A549 (cell line): ENCODE measurements at regions not wholly inside any gene's neighbourhood (a gene's known extent, or its start where the extent isn't known, plus 50 kb on each side); places are given as distances from the start of the nearest gene placed in this dataset.
"Not testable (repeated sequence)": the region's sequence is repeated elsewhere in the genome, so short reads cannot be mapped to it uniquely, and the experiment has no call there.

ENCODE experiments used
- EHF ChIP-seq: fragments of 250-450 bp; sonication (Bioruptor Pico); IDR thresholded peaks from 2 replicates; pipeline ENCODE4 v1.5.0; 2020; ENCODE audit warnings: mild to moderate bottlenecking
- EP300 ChIP-seq, 2 experiments: fragments of >200 bp; sonication (Bioruptor Twin); formaldehyde crosslinking; IDR thresholded peaks; 2 replicates in 1 of 2; 3 replicates in 1 of 2; pipeline ENCODE4 v1.6.1; 2016 to 2017
- HDAC2 ChIP-seq: fragments of 200-600 bp; sonication (generic); IDR thresholded peaks from 2 replicates; pipeline ENCODE4 v1.6.1; 2016
- JUNB ChIP-seq: fragments of >200 bp; sonication (Bioruptor Twin); formaldehyde crosslinking; IDR thresholded peaks from 2 replicates; pipeline ENCODE4 v1.6.1; 2016
- KDM1A ChIP-seq: fragments of 200-600 bp; sonication (generic); IDR thresholded peaks from 2 replicates; pipeline ENCODE4 v1.6.1; 2016; ENCODE audit warnings: low read depth, mild to moderate bottlenecking
- MAFK ChIP-seq: fragments of 450-650 bp; IDR thresholded peaks from 2 replicates; pipeline ENCODE4 v1.6.1; 2014; ENCODE audit not compliant: partially characterized antibody
- TF ChIP-seq, protein P1 (sequence below): fragments of 250-450 bp; sonication (Bioruptor Pico); IDR thresholded peaks from 2 replicates; pipeline ENCODE4 v1.5.0; 2021; ENCODE audit warnings: mild to moderate bottlenecking, moderate library complexity, borderline replicate concordance
- TF ChIP-seq, protein P2 (sequence below): fragments of >200 bp; sonication (Bioruptor Twin); formaldehyde crosslinking; IDR thresholded peaks from 3 replicates; pipeline ENCODE4 v1.5.1; 2016
- TF ChIP-seq, protein P3 (sequence below): fragments of 200-600 bp; sonication (generic); IDR thresholded peaks from 2 replicates; pipeline ENCODE4 v1.6.1; 2016; ENCODE audit warnings: antibody characterized with exemption, mild to moderate bottlenecking, moderate library complexity

DNA sequence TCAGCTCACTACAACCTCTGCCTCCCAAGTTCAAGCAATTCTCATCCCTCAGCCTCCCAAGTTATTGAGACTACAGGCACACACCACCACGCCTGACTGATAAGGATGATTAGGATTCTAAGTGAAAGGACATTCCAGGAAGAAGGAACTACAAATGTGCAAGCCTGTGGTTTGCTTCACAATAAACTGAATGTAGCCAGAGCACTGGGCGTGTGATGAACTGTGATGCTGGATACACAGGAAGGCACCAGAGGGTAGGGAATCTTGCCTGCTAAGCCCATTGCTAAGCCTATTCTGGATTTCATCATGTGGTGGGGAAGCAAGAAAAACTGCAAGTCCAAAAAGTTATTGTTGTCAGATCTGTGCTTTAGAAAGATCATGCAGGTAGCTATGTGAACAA, 177.9 kb upstream of the KCTD7 start:
- not testable (repeated sequence) for TF ChIP-seq JUNB; EHF (CRISPR knock-in tag); HDAC2; KDM1A; EP300 (IDR thresholded peaks at IDR 0.05); MAFK
- TF ChIP-seq, protein P1, sequence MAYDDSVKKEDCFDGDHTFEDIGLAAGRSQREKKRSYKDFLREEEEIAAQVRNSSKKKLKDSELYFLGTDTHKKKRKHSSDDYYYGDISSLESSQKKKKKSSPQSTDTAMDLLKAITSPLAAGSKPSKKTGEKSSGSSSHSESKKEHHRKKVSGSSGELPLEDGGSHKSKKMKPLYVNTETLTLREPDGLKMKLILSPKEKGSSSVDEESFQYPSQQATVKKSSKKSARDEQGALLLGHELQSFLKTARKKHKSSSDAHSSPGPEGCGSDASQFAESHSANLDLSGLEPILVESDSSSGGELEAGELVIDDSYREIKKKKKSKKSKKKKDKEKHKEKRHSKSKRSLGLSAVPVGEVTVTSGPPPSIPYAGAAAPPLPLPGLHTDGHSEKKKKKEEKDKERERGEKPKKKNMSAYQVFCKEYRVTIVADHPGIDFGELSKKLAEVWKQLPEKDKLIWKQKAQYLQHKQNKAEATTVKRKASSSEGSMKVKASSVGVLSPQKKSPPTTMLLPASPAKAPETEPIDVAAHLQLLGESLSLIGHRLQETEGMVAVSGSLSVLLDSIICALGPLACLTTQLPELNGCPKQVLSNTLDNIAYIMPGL, result not testable (repeated sequence)
- TF ChIP-seq, protein P2, sequence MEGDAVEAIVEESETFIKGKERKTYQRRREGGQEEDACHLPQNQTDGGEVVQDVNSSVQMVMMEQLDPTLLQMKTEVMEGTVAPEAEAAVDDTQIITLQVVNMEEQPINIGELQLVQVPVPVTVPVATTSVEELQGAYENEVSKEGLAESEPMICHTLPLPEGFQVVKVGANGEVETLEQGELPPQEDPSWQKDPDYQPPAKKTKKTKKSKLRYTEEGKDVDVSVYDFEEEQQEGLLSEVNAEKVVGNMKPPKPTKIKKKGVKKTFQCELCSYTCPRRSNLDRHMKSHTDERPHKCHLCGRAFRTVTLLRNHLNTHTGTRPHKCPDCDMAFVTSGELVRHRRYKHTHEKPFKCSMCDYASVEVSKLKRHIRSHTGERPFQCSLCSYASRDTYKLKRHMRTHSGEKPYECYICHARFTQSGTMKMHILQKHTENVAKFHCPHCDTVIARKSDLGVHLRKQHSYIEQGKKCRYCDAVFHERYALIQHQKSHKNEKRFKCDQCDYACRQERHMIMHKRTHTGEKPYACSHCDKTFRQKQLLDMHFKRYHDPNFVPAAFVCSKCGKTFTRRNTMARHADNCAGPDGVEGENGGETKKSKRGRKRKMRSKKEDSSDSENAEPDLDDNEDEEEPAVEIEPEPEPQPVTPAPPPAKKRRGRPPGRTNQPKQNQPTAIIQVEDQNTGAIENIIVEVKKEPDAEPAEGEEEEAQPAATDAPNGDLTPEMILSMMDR, result not testable (repeated sequence)
- TF ChIP-seq, protein P3, sequence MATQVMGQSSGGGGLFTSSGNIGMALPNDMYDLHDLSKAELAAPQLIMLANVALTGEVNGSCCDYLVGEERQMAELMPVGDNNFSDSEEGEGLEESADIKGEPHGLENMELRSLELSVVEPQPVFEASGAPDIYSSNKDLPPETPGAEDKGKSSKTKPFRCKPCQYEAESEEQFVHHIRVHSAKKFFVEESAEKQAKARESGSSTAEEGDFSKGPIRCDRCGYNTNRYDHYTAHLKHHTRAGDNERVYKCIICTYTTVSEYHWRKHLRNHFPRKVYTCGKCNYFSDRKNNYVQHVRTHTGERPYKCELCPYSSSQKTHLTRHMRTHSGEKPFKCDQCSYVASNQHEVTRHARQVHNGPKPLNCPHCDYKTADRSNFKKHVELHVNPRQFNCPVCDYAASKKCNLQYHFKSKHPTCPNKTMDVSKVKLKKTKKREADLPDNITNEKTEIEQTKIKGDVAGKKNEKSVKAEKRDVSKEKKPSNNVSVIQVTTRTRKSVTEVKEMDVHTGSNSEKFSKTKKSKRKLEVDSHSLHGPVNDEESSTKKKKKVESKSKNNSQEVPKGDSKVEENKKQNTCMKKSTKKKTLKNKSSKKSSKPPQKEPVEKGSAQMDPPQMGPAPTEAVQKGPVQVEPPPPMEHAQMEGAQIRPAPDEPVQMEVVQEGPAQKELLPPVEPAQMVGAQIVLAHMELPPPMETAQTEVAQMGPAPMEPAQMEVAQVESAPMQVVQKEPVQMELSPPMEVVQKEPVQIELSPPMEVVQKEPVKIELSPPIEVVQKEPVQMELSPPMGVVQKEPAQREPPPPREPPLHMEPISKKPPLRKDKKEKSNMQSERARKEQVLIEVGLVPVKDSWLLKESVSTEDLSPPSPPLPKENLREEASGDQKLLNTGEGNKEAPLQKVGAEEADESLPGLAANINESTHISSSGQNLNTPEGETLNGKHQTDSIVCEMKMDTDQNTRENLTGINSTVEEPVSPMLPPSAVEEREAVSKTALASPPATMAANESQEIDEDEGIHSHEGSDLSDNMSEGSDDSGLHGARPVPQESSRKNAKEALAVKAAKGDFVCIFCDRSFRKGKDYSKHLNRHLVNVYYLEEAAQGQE, result not testable (repeated sequence)
